H1 (cell line): ENCODE measurements at regions not wholly inside any gene's neighbourhood (a gene's known extent, or its start where the extent isn't known, plus 50 kb on each side); places are given as distances from the start of the nearest gene placed in this dataset.

ENCODE experiments used
- GTF2F1 ChIP-seq: IDR thresholded peaks from 2 replicates; pipeline ENCODE4 v1.6.1; 2012; ENCODE audit warnings: low read depth, low read length, improper control_type of control experiment, borderline replicate concordance
- RBBP5 ChIP-seq: IDR thresholded peaks from 2 replicates; pipeline ENCODE4 v1.7.1; 2012; ENCODE audit warnings: low read depth, mild to moderate bottlenecking, inconsistent platforms, low read length, moderate library complexity, borderline replicate concordance
- RXRA ChIP-seq: IDR thresholded peaks from 2 replicates; pipeline ENCODE4 v1.6.1; 2011; ENCODE audit warnings: low read depth, mild to moderate bottlenecking, low read length, moderate library complexity; ENCODE audit not compliant: insufficient read depth

DNA sequence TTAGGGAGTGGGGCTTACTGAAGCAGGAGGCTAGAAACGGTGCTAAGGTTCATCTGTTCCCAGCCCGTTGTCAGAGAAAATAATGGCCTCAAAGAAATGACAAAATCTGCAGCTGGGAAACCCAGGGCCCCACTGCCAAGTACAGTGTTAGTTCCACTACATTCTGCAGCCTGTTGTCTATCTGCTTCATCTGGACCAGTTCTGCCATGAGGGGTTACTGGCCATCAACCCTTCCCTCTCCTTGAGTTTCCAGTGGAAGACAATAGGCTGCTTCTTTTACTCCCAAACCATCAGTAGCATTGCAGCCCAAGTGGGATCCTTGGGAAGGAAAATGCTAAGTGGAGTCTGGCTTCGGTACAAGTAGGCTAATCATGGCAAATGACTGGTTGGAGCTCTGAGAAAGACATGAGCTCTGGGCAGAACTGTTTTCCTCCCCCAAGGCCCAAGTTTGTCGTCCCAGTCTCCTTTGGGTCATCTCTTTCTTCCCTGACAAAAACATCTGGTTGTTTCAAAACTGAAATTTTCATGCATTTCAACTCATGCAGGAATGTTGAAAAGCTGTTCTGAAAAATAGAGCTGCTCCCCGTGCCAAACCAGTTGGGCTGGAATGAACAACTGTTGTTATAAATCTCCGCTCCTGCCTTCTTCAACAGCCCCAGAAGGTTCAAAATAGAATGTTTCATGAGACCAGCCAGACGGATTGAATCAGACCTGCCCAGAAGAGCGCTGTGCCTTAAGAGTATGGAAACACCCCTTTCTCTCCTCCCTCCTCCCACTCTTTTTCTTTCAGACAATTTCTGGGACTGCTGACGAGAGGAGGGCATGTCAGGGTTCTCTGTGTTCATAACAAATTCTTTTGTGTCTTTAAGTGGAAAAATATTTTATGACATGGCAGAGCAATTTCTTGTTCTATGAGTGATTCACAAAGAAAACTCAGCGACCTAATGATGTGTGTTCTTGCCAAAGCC lies 116.6 kb downstream of the RAB18 start (continued):
- TF ChIP-seq RXRA (no peak), GTF2F1 (no peak), RBBP5 (no peak)
